GM12865 (cell line): ENCODE measurements at regions not wholly inside any gene's neighbourhood (a gene's known extent, or its start where the extent isn't known, plus 50 kb on each side); places are given as distances from the start of the nearest gene placed in this dataset.
"Not testable (repeated sequence)": the region's sequence is repeated elsewhere in the genome, so short reads cannot be mapped to it uniquely, and the experiment has no call there.

ENCODE experiments used
- DNase-seq: peaks from one replicate; pipeline ENCODE4 v3.0.0; 2010; ENCODE audit warnings: low read depth
- H3K4me3 ChIP-seq: 2 replicates; pipeline ENCODE4 v1.5.1; 2011; ENCODE audit warnings: mild to moderate bottlenecking, low read depth, low read length, control low read depth
- CTCF ChIP-seq: IDR thresholded peaks from 2 replicates; pipeline ENCODE4 v1.5.1; 2011; ENCODE audit warnings: low read length, control low read depth, low read depth, inconsistent platforms; ENCODE audit not compliant: insufficient read depth; ENCODE audit errors: missing control alignments

GRCh38 chr16:64679976-64680690, 441.7 kb downstream of the CDH11 start:
- no peak for DNase-seq
- TF ChIP-seq CTCF = no peak
- H3K4me3 ChIP-seq = no peak overlapping the region

GRCh38 chr16:64669573-64669972, 452.3 kb downstream of the CDH11 start:
- no peak for TF ChIP-seq CTCF
- H3K4me3 ChIP-seq = no peak overlapping the region
- DNase-seq = no peak

GRCh38 chr16:64667334-64667877, 454.5 kb downstream of the CDH11 start:
- TF ChIP-seq CTCF = no peak
- DNase-seq = no peak
- H3K4me3 ChIP-seq = no peak overlapping the region

- H3K4me3 ChIP-seq, DNase-seq: not testable (repeated sequence)
These were observed 459.6 kb downstream of the CDH11 start for GRCh38 chr16:64662312-64662711.

- no peak for TF ChIP-seq CTCF
- no peak overlapping the region for H3K4me3 ChIP-seq
- DNase-seq = no peak
These were observed 462.0 kb downstream of the CDH11 start for GRCh38 chr16:64659866-64660265.

GRCh38 chr16:64657316-64658011, 464.4 kb downstream of the CDH11 start:
- TF ChIP-seq CTCF = no peak
- no peak overlapping the region for H3K4me3 ChIP-seq
- no peak for DNase-seq

GRCh38 chr16:64656471-64656870, 465.4 kb downstream of the CDH11 start:
- no peak for DNase-seq
- TF ChIP-seq CTCF = no peak
- H3K4me3 ChIP-seq = no peak overlapping the region
